Type B pancreatic cell (in vitro differentiated cells): ENCODE measurements at regions not wholly inside any gene's neighbourhood (a gene's known extent, or its start where the extent isn't known, plus 50 kb on each side); places are given as distances from the start of the nearest gene placed in this dataset.

Experiments used
- DNase-seq: peaks from one replicate; pipeline ENCODE4 v3.0.0; 2021; ENCODE audit warnings: mixed read lengths; ENCODE audit not compliant: unreplicated experiment; ENCODE audit errors: extremely low spot score
- H3K27ac Mint-ChIP-seq: 2 replicates; pipeline ENCODE4 v1.8.0; 2021; ENCODE audit warnings: mild to moderate bottlenecking, mixed read lengths
- H3K27me3 Mint-ChIP-seq: 2 replicates; pipeline ENCODE4 v1.8.0; 2021; ENCODE audit warnings: mixed read lengths
- H3K36me3 Mint-ChIP-seq: 2 replicates; pipeline ENCODE4 v1.8.0; 2021; ENCODE audit warnings: mixed read lengths
- H3K4me1 Mint-ChIP-seq: one replicate; pipeline ENCODE4 v1.8.0; 2021; ENCODE audit warnings: mixed read lengths; ENCODE audit not compliant: unreplicated experiment
- H3K4me3 Mint-ChIP-seq: 2 replicates; pipeline ENCODE4 v1.8.0; 2021; ENCODE audit warnings: mild to moderate bottlenecking, mixed read lengths
- H3K9me3 Mint-ChIP-seq: 2 replicates; pipeline ENCODE4 v1.8.0; 2021; ENCODE audit warnings: mixed read lengths
- CTCF ChIP-seq: fragments of 200-600 bp; sonication (generic); conservative IDR thresholded peaks from 2 replicates; pipeline ENCODE4 v1.5.0; 2021; ENCODE audit warnings: antibody characterized with exemption, mild to moderate bottlenecking

- no peak for DNase-seq
- TF ChIP-seq CTCF: no peak
- Mint-ChIP-seq H3K36me3 (no peaks in the 10 kb centered on the region), H3K27me3 (peaks cover 7% of the 10 kb centered on the region), H3K4me1 (peaks cover 5% of the 10 kb centered on the region), H3K27ac (no peak overlapping the region), H3K4me3 (no peak overlapping the region), H3K9me3 (peaks cover 4% of the 10 kb centered on the region)
Observed at GRCh38 chr16:65468133-65468532, 346.3 kb upstream of the CDH11 start.

- Mint-ChIP-seq H3K4me3 (no peak overlapping the region), H3K27ac (no peak overlapping the region)
Observed at GRCh38 chr16:65463652-65464260, 341.9 kb upstream of the CDH11 start.

GRCh38 chr16:65457084-65457483 is 335.2 kb upstream of the CDH11 start:
- H3K4me3 Mint-ChIP-seq: no peak overlapping the region
- no peak for DNase-seq
- H3K36me3 Mint-ChIP-seq: no peaks in the 10 kb centered on the region
- H3K4me1 Mint-ChIP-seq: no peaks in the 10 kb centered on the region
- H3K27ac Mint-ChIP-seq: no peak overlapping the region
- H3K27me3 Mint-ChIP-seq: peaks cover 5% of the 10 kb centered on the region
- H3K9me3 Mint-ChIP-seq: no peaks in the 10 kb centered on the region
- TF ChIP-seq CTCF: no peak

More at GRCh38 chr16:65463652-65464260, 341.9 kb upstream of the CDH11 start:
- Mint-ChIP-seq H3K4me1 (no peaks in the 10 kb centered on the region), H3K9me3 (no peaks in the 10 kb centered on the region), H3K36me3 (no peaks in the 10 kb centered on the region), H3K27me3 (no peaks in the 10 kb centered on the region)
- DNase-seq: no peak
- TF ChIP-seq CTCF: no peak

GRCh38 chr16:65455761-65456160 is 333.9 kb upstream of the CDH11 start:
- Mint-ChIP-seq H3K4me3 (no peak overlapping the region), H3K36me3 (no peaks in the 10 kb centered on the region), H3K9me3 (no peaks in the 10 kb centered on the region), H3K4me1 (no peaks in the 10 kb centered on the region), H3K27ac (no peak overlapping the region), H3K27me3 (peaks cover 13% of the 10 kb centered on the region)
- no peak for DNase-seq
- TF ChIP-seq CTCF: no peak

- no peak for DNase-seq
- Mint-ChIP-seq H3K27me3 (peaks cover 13% of the 10 kb centered on the region), H3K27ac (no peak overlapping the region), H3K4me1 (no peaks in the 10 kb centered on the region), H3K36me3 (no peaks in the 10 kb centered on the region), H3K4me3 (no peak overlapping the region), H3K9me3 (no peaks in the 10 kb centered on the region)
- no peak for TF ChIP-seq CTCF
Observed at GRCh38 chr16:65453646-65454045, 331.8 kb upstream of the CDH11 start.

- Mint-ChIP-seq H3K36me3 (no peaks in the 10 kb centered on the region), H3K4me1 (no peaks in the 10 kb centered on the region), H3K27me3 (peaks cover 16% of the 10 kb centered on the region), H3K27ac (no peak overlapping the region), H3K9me3 (no peaks in the 10 kb centered on the region), H3K4me3 (no peak overlapping the region)
- no peak for TF ChIP-seq CTCF
- no peak for DNase-seq
Observed at GRCh38 chr16:65449526-65449925, 327.7 kb upstream of the CDH11 start.
